Astrocyte of the cerebellum (primary cell): ENCODE measurements at regions not wholly inside any gene's neighbourhood (a gene's known extent, or its start where the extent isn't known, plus 50 kb on each side); places are given as distances from the start of the nearest gene placed in this dataset.

Experiments used
- DNase-seq: peaks from one replicate; pipeline ENCODE4 v3.0.0-alpha.2; 2011; ENCODE audit warnings: low read depth
- H3K4me3 ChIP-seq: 2 replicates; pipeline ENCODE4 v1.5.1; 2011; ENCODE audit warnings: mild to moderate bottlenecking, low read depth, low read length, moderate library complexity
- in situ Hi-C: cut with HindIII; loops from 2 replicates; pipeline ENCODE4 v1.10.0; 2017; ENCODE audit warnings: low sequenced_read_pairs
- TF ChIP-seq, protein P1 (sequence below): IDR thresholded peaks from 2 replicates; pipeline ENCODE4 v1.5.1; 2012; ENCODE audit warnings: low read length, low read depth, moderate library complexity, mild to moderate bottlenecking; ENCODE audit errors: missing control alignments

DNA sequence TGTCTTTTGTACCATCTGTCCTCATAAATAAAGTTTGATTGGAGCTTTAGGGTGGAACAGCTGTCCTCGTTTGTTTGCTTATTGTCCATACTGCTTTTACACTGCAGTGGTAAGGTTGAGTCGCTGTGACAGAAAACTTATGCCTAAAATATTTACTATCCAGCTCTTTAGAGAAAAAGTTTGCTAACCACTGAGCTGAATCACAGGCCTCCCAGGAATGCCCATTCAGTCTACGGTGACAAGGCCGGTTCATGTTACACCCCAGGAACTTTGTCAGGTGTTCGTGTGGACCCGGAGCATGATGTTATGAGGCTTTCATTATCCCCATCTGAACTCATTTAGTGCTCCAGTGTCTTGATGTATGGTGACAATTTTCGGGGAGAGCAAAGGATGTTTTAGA, 401.1 kb downstream of the SAMD5 start:
- TF ChIP-seq, protein P1, sequence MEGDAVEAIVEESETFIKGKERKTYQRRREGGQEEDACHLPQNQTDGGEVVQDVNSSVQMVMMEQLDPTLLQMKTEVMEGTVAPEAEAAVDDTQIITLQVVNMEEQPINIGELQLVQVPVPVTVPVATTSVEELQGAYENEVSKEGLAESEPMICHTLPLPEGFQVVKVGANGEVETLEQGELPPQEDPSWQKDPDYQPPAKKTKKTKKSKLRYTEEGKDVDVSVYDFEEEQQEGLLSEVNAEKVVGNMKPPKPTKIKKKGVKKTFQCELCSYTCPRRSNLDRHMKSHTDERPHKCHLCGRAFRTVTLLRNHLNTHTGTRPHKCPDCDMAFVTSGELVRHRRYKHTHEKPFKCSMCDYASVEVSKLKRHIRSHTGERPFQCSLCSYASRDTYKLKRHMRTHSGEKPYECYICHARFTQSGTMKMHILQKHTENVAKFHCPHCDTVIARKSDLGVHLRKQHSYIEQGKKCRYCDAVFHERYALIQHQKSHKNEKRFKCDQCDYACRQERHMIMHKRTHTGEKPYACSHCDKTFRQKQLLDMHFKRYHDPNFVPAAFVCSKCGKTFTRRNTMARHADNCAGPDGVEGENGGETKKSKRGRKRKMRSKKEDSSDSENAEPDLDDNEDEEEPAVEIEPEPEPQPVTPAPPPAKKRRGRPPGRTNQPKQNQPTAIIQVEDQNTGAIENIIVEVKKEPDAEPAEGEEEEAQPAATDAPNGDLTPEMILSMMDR, result no peak
- in situ Hi-C loops, result no loop called here
- no peak overlapping the region for H3K4me3 ChIP-seq
- peak; percentile 6 for DNase-seq

DNA sequence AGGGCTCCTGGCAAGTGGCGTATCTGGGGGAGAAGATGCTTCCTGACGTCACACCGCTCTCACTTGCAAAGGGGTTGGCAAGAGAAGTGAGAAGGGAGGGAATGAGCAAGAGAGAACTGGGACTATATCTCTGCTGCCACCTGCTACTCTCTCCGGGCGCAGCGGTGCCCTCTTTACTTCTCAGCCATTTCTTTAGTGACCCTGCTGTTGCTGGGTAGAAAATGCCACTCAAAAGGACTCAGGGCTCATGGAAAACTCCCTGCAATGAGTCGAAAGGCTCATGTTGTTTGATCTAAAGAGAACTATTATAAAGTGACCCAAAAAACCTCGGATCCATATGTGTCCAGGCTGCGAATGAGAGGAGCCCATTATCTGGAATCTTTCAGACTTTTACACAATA, 401.8 kb downstream of the SAMD5 start:
- TF ChIP-seq, protein P1, result no peak
- H3K4me3 ChIP-seq, result no peak overlapping the region
- DNase-seq, result no peak
- in situ Hi-C loops, result no loop called here

DNA sequence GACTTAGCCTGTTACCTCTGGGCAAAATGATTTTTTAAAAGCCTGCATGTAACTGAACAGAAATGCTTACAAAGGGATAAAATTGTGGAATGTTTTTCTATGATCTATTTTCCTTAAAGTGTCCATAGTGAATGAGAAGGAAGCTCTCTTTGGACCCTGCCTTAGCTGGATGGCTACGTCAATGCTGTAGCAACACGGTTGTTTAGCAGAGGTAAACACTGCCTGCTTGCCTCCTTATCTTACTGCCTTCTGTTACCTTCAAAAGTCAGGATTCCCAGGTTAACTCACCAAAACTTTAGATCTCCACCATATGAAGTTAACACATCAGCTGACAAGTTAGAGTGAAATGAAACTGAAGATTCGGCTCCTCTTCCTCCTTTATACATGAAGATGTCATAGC, 402.6 kb downstream of the SAMD5 start:
- no peak overlapping the region for H3K4me3 ChIP-seq
- TF ChIP-seq, protein P1, result no peak
- in situ Hi-C loops, result no loop called here
- no peak for DNase-seq

DNA sequence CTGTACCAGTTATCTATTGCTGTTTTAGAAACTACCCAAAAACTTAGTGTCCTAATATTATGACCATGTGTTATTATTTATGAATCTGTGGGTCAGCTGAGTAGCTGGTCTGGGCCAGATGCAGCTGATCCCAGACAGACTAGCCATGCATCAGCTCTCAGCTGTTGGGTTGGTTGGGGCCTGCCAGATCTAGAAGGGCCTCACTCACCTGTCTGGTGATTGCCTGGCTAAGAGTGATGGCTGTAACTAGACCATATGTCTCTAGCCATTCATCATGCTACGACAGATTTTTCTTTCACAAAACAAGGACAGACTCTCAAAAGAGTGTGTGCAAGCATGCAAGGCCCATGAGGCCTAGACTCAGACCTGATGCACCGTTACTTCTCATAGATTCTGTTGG, 403.2 kb downstream of the SAMD5 start:
- in situ Hi-C loops, result no loop called here
- TF ChIP-seq, protein P1, result no peak
- H3K4me3 ChIP-seq, result no peak overlapping the region
- no peak for DNase-seq

DNA sequence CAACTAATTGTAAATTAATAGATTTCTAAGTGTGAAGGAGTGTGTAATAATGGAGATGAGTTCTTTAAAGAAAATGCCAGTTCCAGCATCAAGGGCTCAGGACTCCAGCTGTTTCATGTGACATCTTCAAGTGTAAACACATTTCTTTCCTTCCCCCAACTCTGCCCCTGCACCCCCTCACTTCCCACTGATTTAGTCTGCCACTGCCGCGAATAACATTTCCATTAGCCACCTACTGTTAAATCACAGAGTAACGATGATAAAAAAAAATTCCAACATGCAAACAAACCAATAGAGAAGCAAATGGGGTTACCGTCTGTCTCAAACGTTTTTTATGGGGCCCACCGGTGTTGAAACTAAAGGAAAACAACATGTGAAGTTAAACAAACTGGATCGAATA, 414.3 kb downstream of the SAMD5 start:
- H3K4me3 ChIP-seq, result no peak overlapping the region
- TF ChIP-seq, protein P1, result no peak
- DNase-seq, result no peak
- in situ Hi-C loops, result no loop called here

DNA sequence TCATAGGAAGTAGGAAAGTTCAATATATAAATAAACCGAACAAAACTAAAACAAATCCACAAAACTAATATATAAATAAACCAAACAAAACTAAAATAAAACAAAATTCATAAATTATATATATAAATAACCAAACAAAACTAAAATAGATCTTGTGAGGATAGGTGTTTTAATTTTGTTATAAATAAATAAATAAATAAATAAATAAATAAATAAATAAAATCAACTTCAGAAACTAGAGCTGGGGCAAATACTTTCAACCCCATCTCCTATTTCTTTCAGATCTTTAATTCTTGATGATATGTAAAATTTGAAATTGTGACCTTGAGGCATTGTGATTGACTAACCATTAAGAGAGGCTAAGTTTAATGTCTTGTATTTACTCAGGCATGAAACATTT, 416.1 kb downstream of the SAMD5 start:
- TF ChIP-seq, protein P1, result no peak
- no peak for DNase-seq
- H3K4me3 ChIP-seq, result no peak overlapping the region
- in situ Hi-C loops, result no loop called here

DNA sequence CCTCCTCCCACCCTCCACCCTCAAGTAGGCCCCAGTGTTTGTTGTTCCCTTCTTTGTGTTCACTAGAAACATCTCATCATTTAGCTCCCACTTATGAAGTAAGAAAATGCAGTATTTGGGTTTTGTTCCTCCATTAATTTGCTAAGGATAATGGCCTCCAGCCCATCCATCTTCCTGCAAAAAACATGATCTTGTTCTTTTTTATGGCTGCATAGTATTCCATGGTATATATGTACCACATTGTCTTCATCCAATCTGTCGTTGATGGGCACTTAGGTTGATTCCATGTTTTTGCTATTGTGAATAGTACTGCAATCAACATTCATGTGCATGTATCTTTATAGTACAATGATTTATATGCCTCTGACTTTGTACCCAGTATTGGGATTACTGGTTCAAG, 416.8 kb upstream of the SASH1 start:
- DNase-seq, result no peak
- TF ChIP-seq, protein P1, result no peak
- H3K4me3 ChIP-seq, result no peak overlapping the region
- in situ Hi-C loops, result no loop called here
